ENCODE measurements at regions not wholly inside any gene's neighbourhood (a gene's known extent, or its start where the extent isn't known, plus 50 kb on each side); places are given as distances from the start of the nearest gene placed in this dataset.

DNA sequence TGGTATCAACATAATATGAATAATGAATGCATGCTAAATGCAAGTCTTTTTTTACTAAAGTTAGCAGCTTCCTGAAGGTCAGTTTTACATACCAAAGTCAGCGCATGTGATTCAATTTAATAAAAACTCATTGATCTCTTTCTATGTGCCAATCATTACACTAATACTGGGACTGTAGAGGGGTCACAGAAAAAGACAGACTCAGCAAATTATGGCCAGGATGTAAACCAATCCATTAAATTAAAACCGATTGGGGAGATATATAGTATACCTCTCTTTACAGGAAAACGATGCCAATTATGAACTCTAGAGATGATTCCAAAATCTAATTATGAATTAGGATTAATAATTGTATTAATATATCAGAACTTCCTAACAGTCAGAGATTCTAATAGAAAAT is 624.4 kb upstream of the PCDH20 start:
- ATAC-seq = no peak
- TF ChIP-seq ESRRG (CRISPR knock-in tag; IDR thresholded peaks at IDR 0.05) = no peak
- TF ChIP-seq, protein P1, sequence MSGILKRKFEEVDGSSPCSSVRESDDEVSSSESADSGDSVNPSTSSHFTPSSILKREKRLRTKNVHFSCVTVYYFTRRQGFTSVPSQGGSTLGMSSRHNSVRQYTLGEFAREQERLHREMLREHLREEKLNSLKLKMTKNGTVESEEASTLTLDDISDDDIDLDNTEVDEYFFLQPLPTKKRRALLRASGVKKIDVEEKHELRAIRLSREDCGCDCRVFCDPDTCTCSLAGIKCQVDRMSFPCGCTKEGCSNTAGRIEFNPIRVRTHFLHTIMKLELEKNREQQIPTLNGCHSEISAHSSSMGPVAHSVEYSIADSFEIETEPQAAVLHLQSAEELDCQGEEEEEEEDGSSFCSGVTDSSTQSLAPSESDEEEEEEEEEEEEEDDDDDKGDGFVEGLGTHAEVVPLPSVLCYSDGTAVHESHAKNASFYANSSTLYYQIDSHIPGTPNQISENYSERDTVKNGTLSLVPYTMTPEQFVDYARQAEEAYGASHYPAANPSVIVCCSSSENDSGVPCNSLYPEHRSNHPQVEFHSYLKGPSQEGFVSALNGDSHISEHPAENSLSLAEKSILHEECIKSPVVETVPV (CRISPR knock-in tag; IDR thresholded peaks at IDR 0.05) = no peak
- TF ChIP-seq GLIS3 (CRISPR knock-in tag; IDR thresholded peaks at IDR 0.05) = no peak
- no peak for TF ChIP-seq BACH2 (CRISPR knock-in tag; IDR thresholded peaks at IDR 0.05; ENCODE audit: borderline replicate concordance)
- TF ChIP-seq ZFP3 (CRISPR knock-in tag; IDR thresholded peaks at IDR 0.05) = no peak
- TF ChIP-seq PPARA (CRISPR knock-in tag; IDR thresholded peaks at IDR 0.05; ENCODE audit: borderline replicate concordance) = no peak
- TF ChIP-seq, protein P2, sequence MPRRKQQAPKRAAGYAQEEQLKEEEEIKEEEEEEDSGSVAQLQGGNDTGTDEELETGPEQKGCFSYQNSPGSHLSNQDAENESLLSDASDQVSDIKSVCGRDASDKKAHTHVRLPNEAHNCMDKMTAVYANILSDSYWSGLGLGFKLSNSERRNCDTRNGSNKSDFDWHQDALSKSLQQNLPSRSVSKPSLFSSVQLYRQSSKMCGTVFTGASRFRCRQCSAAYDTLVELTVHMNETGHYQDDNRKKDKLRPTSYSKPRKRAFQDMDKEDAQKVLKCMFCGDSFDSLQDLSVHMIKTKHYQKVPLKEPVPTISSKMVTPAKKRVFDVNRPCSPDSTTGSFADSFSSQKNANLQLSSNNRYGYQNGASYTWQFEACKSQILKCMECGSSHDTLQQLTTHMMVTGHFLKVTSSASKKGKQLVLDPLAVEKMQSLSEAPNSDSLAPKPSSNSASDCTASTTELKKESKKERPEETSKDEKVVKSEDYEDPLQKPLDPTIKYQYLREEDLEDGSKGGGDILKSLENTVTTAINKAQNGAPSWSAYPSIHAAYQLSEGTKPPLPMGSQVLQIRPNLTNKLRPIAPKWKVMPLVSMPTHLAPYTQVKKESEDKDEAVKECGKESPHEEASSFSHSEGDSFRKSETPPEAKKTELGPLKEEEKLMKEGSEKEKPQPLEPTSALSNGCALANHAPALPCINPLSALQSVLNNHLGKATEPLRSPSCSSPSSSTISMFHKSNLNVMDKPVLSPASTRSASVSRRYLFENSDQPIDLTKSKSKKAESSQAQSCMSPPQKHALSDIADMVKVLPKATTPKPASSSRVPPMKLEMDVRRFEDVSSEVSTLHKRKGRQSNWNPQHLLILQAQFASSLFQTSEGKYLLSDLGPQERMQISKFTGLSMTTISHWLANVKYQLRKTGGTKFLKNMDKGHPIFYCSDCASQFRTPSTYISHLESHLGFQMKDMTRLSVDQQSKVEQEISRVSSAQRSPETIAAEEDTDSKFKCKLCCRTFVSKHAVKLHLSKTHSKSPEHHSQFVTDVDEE (CRISPR knock-in tag; IDR thresholded peaks at IDR 0.05) = no peak
- no peak for TF ChIP-seq TOX (CRISPR knock-in tag; IDR thresholded peaks at IDR 0.05; ENCODE audit: borderline replicate concordance)
- no peak for TF ChIP-seq ZNF8 (CRISPR knock-in tag; IDR thresholded peaks at IDR 0.05)
- no peak for TF ChIP-seq TCF4 (CRISPR knock-in tag; IDR thresholded peaks at IDR 0.05; ENCODE audit: borderline replicate concordance)
- TF ChIP-seq, protein P3, sequence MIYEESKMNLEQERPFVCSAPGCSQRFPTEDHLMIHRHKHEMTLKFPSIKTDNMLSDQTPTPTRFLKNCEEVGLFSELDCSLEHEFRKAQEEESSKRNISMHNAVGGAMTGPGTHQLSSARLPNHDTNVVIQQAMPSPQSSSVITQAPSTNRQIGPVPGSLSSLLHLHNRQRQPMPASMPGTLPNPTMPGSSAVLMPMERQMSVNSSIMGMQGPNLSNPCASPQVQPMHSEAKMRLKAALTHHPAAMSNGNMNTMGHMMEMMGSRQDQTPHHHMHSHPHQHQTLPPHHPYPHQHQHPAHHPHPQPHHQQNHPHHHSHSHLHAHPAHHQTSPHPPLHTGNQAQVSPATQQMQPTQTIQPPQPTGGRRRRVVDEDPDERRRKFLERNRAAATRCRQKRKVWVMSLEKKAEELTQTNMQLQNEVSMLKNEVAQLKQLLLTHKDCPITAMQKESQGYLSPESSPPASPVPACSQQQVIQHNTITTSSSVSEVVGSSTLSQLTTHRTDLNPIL (CRISPR knock-in tag; IDR thresholded peaks at IDR 0.05; ENCODE audit: low read depth) = no peak
- TF ChIP-seq, protein P4, sequence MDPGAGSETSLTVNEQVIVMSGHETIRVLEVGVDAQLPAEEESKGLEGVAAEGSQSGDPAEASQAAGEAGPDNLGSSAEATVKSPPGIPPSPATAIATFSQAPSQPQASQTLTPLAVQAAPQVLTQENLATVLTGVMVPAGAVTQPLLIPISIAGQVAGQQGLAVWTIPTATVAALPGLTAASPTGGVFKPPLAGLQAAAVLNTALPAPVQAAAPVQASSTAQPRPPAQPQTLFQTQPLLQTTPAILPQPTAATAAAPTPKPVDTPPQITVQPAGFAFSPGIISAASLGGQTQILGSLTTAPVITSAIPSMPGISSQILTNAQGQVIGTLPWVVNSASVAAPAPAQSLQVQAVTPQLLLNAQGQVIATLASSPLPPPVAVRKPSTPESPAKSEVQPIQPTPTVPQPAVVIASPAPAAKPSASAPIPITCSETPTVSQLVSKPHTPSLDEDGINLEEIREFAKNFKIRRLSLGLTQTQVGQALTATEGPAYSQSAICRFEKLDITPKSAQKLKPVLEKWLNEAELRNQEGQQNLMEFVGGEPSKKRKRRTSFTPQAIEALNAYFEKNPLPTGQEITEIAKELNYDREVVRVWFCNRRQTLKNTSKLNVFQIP (CRISPR knock-in tag; IDR thresholded peaks at IDR 0.05; ENCODE audit: borderline replicate concordance, low read depth) = no peak
- no peak for TF ChIP-seq ZNF70 (CRISPR knock-in tag; IDR thresholded peaks at IDR 0.05)

DNA sequence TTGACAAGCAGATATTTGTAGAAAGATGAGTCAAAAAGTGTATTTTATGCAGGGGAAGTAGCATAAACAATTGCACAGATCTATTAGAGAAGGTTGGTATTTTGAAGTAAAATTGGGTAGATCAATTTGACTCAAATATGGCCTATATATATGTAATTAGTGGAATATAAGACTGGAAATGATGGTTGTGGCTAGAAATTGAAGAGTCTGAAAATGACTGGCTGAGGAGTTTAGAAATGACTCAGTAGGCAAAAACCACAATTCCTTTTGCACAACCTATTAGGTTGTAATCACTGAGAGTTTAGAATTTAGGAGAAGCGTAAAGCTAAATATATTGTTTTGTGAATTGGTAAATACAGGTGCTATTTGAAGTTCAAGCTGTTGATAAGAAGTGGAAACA is 622.6 kb upstream of the PCDH20 start:
- no peak for TF ChIP-seq ISL1 (CRISPR knock-in tag; IDR thresholded peaks at IDR 0.05)
- TF ChIP-seq TOX (CRISPR knock-in tag; IDR thresholded peaks at IDR 0.05; ENCODE audit: borderline replicate concordance) = no peak
- ATAC-seq = no peak

DNA sequence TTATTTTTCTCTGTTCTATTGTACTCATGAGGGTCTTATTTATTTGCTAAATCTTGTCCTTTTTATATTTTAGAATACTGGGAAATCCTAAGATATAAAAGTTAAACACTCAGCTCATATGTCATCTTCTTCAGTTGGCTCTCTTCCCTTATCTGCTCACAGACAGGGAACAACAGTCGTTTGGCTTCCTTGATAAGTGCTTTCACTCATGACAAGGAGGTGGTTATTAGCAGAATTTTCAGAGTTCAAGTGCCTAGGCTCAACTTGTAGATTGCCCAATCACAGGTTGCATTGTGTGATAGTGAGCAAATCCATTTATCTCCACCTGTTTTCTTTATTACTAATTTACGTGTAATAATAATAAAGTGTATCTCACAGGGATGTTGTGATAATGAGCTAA is 620.3 kb upstream of the PCDH20 start:
- ATAC-seq = no peak
- TF ChIP-seq ISL1 (CRISPR knock-in tag; IDR thresholded peaks at IDR 0.05) (no peak), ZFP30 (CRISPR knock-in tag; IDR thresholded peaks at IDR 0.05) (no peak), SNAI2 (CRISPR knock-in tag; IDR thresholded peaks at IDR 0.05) (no peak), PPARA (CRISPR knock-in tag; IDR thresholded peaks at IDR 0.05; ENCODE audit: borderline replicate concordance) (no peak), ZC3H10 (CRISPR knock-in tag; IDR thresholded peaks at IDR 0.05) (no peak), ZNF8 (CRISPR knock-in tag; IDR thresholded peaks at IDR 0.05) (no peak), OSR1 (CRISPR knock-in tag; IDR thresholded peaks at IDR 0.05) (no peak), BACH2 (CRISPR knock-in tag; IDR thresholded peaks at IDR 0.05; ENCODE audit: borderline replicate concordance) (no peak), RARB (CRISPR knock-in tag; IDR thresholded peaks at IDR 0.05) (no peak), TCF4 (CRISPR knock-in tag; IDR thresholded peaks at IDR 0.05; ENCODE audit: borderline replicate concordance) (no peak)
- TF ChIP-seq, protein P3 (CRISPR knock-in tag; IDR thresholded peaks at IDR 0.05; ENCODE audit: low read depth) = no peak
- TF ChIP-seq, protein P5, sequence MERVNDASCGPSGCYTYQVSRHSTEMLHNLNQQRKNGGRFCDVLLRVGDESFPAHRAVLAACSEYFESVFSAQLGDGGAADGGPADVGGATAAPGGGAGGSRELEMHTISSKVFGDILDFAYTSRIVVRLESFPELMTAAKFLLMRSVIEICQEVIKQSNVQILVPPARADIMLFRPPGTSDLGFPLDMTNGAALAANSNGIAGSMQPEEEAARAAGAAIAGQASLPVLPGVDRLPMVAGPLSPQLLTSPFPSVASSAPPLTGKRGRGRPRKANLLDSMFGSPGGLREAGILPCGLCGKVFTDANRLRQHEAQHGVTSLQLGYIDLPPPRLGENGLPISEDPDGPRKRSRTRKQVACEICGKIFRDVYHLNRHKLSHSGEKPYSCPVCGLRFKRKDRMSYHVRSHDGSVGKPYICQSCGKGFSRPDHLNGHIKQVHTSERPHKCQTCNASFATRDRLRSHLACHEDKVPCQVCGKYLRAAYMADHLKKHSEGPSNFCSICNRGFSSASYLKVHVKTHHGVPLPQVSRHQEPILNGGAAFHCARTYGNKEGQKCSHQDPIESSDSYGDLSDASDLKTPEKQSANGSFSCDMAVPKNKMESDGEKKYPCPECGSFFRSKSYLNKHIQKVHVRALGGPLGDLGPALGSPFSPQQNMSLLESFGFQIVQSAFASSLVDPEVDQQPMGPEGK (CRISPR knock-in tag; IDR thresholded peaks at IDR 0.05; ENCODE audit: borderline replicate concordance) = no peak
- TF ChIP-seq, protein P2 (CRISPR knock-in tag; IDR thresholded peaks at IDR 0.05) = no peak
- TF ChIP-seq, protein P1 (CRISPR knock-in tag; IDR thresholded peaks at IDR 0.05) = no peak
